ENCODE measurements at regions not wholly inside any gene's neighbourhood (a gene's known extent, or its start where the extent isn't known, plus 50 kb on each side); places are given as distances from the start of the nearest gene placed in this dataset.
"Not testable (repeated sequence)": the region's sequence is repeated elsewhere in the genome, so short reads cannot be mapped to it uniquely, and the experiment has no call there.

DNA sequence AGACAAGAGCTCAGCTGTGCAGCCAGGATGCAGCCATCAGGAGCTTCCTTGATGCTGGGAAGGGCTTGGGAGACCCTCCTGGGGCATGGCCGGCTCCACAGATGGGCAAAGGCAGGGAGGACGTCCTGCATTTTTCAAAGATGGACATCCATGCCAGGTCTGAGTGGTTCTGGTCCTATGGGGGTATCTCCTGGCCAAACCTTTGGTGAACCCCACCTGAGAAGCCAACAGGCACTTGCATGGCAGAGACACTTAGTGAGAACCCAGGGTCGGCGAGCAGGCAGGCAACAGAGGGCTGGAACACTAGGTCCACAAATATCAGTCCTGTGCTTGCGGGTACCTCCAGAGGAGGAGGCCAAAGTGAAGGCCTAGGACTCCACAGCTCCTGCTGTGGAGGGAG lies 70.0 kb downstream of the KCTD15 start:
- no peaks in the 10 kb centered on the region for H3K27me3 Mint-ChIP-seq (ENCODE audit: low read depth)
- H3K9me3 Mint-ChIP-seq, result no peaks in the 10 kb centered on the region
- H3K36me3 Mint-ChIP-seq (ENCODE audit: low read depth), result no peaks in the 10 kb centered on the region
- H3K4me3 Mint-ChIP-seq, result no peak overlapping the region
- no peaks in the 10 kb centered on the region for H3K4me1 Mint-ChIP-seq (ENCODE audit: low read depth)
- no peak overlapping the region for H3K27ac Mint-ChIP-seq

DNA sequence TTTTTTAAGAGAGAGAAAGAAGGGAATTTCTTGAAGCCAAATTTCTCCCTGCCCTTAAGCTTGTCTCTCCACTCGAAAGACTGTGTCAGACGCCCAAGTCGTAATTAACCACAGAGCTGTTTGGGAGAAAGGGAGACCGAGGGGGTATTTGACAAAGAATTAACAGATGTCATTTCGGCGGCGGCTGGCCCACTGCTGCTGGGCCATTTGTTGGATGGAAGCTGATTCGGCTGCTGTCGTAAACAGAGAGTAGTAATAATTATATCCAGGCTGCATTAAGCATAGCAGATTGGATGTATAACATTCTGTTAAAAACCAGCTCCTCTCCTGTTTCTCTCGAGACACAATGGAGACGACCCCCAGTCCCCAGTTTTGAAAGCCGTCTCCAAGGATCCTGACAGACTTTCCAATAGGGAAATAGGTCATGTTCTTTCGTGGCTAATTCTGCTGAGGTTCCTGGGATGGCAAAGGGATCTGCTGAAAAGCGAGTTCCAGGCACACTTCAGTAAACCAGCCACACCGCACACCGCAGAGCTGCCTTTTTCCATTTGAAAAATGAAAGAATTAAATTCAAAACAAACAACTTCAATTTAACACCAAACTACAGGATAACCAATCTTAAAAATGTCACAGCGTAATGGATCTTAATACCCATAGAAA lies 71.5 kb downstream of the KCTD15 start:
- no peaks in the 10 kb centered on the region for H3K4me1 Mint-ChIP-seq (ENCODE audit: low read depth)
- H3K36me3 Mint-ChIP-seq (ENCODE audit: low read depth), result no peaks in the 10 kb centered on the region
- H3K27ac Mint-ChIP-seq, result no peak overlapping the region
- no peaks in the 10 kb centered on the region for H3K27me3 Mint-ChIP-seq (ENCODE audit: low read depth)
- H3K4me3 Mint-ChIP-seq, result no peak overlapping the region
- no peaks in the 10 kb centered on the region for H3K9me3 Mint-ChIP-seq

DNA sequence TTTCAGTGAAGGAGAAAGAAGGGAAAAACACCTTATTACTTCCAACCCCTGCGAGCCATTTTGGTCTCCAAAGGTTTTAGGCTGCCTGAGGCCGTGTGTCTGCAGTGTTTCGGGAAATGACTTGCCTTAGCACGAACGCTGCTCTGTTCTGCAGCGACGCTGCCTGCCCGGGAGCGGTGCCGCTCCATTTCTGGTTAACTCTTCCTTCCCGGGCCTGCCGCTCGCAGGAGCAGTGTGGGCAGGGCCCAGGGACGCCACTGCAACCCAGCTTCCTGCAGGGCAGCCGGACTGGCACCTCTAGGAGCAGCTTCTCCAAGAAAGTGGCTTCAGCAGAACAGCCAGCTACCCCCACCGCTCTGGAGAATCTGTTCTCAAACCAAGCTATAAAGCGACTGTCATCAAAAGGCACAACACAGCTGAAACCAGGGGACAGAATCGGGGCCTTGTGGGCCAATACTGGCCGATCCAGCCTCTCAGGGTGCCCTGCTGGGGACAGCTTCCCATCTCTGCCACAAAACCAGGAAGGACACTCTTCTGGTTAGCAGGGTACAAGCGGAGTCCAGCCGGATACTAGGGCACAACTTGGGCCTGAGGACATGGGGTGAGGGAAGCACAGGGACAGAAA lies 72.2 kb downstream of the KCTD15 start:
- no peaks in the 10 kb centered on the region for H3K9me3 Mint-ChIP-seq
- no peaks in the 10 kb centered on the region for H3K27me3 Mint-ChIP-seq (ENCODE audit: low read depth)
- H3K36me3 Mint-ChIP-seq (ENCODE audit: low read depth), result no peaks in the 10 kb centered on the region
- no peak overlapping the region for H3K4me3 Mint-ChIP-seq
- H3K27ac Mint-ChIP-seq, result no peak overlapping the region
- no peaks in the 10 kb centered on the region for H3K4me1 Mint-ChIP-seq (ENCODE audit: low read depth)

DNA sequence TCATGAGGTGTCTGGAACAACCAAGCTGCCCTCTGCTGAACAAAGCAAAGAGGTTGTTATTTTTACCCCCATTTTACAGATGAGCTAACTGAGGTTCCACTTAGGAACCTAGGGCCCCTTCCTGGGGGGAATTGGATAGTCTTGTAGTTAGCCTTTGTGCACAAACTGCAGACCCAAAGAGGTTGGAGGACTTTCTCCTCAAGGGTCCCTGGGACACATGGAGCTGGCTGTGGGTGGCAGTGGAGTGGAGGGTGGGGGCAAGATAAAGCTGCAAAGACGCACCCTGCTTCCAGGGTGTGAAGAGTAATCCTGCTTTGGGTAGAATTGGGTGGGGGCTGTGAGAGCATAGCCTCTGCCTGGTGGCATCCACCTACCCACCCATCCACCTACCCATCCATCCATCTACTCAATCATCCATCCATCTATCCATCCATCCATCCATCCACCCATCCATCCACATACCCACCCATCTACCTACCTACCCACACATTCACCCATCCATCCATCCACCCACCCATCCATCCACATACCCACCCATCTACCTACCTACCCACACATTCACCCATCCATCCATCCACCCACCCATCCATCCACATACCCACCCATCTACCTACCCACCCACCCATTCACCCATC lies 73.7 kb downstream of the KCTD15 start:
- H3K4me3 Mint-ChIP-seq; H3K4me1 Mint-ChIP-seq (ENCODE audit: low read depth); H3K27me3 Mint-ChIP-seq (ENCODE audit: low read depth); H3K36me3 Mint-ChIP-seq (ENCODE audit: low read depth); H3K9me3 Mint-ChIP-seq; H3K27ac Mint-ChIP-seq: not testable (repeated sequence)

DNA sequence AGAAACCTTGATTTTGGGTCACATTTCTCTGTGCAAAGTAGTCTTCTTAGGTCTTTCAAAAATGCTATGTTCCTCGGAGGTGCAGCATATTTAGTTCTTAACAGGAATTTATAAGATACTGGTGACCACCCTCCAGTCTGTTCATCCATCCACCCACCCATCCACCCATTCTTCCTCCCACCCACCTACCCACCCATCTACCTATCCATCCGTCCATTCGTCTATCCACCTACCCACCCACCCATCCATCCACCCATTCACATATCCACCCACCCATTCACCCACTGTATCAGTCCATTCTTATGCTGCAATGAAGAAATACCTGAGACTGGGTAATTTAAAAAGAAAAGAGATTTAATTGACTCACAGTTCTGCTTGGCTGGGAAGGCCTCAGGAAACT lies 74.9 kb downstream of the KCTD15 start:
- no peaks in the 10 kb centered on the region for H3K36me3 Mint-ChIP-seq (ENCODE audit: low read depth)
- no peaks in the 10 kb centered on the region for H3K4me1 Mint-ChIP-seq (ENCODE audit: low read depth)
- H3K27ac Mint-ChIP-seq, result no peak overlapping the region
- H3K9me3 Mint-ChIP-seq, result no peaks in the 10 kb centered on the region
- no peak overlapping the region for H3K4me3 Mint-ChIP-seq
- H3K27me3 Mint-ChIP-seq (ENCODE audit: low read depth), result no peaks in the 10 kb centered on the region

DNA sequence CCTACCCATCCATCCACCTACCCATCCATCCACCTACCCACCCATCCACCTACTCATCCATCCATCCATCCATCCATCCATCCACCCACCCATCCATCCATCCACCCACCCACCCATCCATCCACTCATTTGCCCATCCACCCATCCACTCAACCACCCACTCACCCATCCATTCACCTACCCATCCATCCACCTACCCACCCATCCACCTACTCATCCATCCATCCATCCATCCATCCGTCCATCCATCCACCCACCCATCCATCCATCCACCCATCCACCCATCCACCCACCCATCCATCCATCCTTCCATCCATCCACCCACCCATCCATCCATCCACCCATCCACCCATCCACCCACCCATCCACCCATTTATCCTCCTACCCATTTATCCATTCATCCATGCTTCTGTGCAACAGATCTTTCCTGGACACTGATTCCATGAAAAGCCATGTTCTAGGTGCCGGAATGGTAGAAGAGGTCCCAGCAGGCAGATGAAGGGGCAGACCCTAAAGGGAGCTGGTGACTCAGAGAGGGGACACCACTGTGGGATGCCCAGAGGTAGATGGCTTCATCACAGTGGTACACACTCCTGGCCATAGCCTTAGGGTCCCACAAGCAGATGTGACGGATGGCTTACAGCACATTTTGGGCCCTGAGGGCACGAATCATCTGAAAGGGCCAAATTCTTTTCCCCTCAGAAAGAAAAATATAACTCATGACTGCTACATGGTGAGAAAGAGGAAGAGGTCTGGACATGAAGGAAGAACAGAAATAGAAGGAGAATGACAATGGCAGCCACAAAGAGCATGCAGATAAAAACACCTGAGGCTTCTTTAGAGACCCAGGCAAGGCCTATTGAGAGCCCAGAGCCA lies 76.0 kb downstream of the KCTD15 start:
- Mint-ChIP-seq H3K27me3 (ENCODE audit: low read depth) (no peaks in the 10 kb centered on the region), H3K4me1 (ENCODE audit: low read depth) (no peaks in the 10 kb centered on the region), H3K9me3 (no peaks in the 10 kb centered on the region), H3K36me3 (ENCODE audit: low read depth) (no peaks in the 10 kb centered on the region), H3K4me3 (no peak overlapping the region), H3K27ac (no peak overlapping the region)

DNA sequence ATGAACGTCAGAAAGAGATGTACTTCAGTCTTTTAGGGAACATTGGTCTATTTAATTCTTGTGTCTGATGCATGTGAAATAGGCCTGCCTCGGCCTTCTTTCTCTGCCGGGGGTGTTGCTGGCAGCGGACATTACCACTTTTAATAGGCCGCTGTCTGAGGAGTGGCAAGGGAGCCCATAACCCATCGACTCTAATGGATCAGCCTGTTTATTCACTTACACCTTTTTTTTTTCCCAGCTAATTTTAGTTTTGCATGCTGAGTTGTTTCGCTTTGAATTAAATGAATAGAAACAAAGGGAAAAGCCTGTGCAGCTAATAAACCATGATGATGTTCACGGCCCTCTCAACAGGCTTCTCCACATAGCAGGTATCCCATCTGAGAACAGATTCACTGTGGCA lies 78.4 kb downstream of the KCTD15 start:
- H3K36me3 Mint-ChIP-seq (ENCODE audit: low read depth), result no peaks in the 10 kb centered on the region
- no peaks in the 10 kb centered on the region for H3K27me3 Mint-ChIP-seq (ENCODE audit: low read depth)
- H3K4me3 Mint-ChIP-seq, result no peak overlapping the region
- no peaks in the 10 kb centered on the region for H3K4me1 Mint-ChIP-seq (ENCODE audit: low read depth)
- H3K27ac Mint-ChIP-seq, result no peak overlapping the region
- no peaks in the 10 kb centered on the region for H3K9me3 Mint-ChIP-seq

DNA sequence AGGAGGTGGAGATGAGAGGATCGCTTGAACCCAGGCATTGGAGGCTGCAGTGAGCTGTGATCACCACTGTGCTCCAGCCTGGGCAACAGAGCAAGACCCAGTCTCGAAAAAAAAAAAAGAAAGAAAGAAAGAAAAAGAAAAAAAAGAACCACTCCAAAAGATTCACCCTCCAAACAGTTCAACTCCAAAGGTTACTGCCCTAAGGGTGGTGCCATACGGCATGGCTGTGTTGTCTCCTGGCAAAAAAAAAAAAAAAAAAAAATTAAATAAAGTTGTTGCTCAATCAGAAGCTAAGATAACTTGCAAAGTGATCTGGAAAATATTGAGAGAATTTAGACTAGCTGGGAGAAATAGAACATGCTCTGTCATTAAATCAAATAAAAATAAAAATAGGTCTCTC lies 79.5 kb downstream of the KCTD15 start:
- H3K4me3 Mint-ChIP-seq, result no peak overlapping the region
- H3K36me3 Mint-ChIP-seq (ENCODE audit: low read depth), result no peaks in the 10 kb centered on the region
- no peak overlapping the region for H3K27ac Mint-ChIP-seq
- H3K9me3 Mint-ChIP-seq, result no peaks in the 10 kb centered on the region
- no peaks in the 10 kb centered on the region for H3K27me3 Mint-ChIP-seq (ENCODE audit: low read depth)
- no peaks in the 10 kb centered on the region for H3K4me1 Mint-ChIP-seq (ENCODE audit: low read depth)

DNA sequence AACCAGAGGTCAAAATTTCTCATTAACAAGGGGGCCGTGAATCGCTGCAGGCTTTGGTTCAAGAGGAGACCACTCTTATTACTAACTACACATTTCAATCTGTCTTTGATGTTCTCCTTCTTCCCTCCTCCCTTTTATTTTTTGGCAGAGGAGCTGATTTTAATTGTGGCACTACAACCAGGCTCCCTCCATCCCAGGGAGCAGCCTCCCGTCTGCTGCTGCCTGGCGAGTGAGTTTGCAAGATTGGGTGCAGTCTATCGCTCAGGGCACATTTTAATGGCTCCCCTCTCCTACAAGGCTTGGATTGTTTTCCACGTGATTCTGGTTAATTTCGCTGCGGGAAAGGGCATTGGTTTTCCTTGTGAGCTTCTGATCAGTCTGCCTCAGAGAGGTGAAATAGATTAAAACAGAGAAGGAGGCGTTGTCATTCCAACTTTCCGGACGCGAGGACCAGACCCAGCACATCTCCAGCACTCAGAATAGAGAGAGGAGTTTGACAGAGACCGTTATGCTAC lies 81.4 kb downstream of the KCTD15 start:
- no peaks in the 10 kb centered on the region for H3K36me3 Mint-ChIP-seq (ENCODE audit: low read depth)
- H3K9me3 Mint-ChIP-seq, result no peaks in the 10 kb centered on the region
- H3K4me3 Mint-ChIP-seq, result no peak overlapping the region
- no peaks in the 10 kb centered on the region for H3K4me1 Mint-ChIP-seq (ENCODE audit: low read depth)
- H3K27me3 Mint-ChIP-seq (ENCODE audit: low read depth), result no peaks in the 10 kb centered on the region
- no peak overlapping the region for H3K27ac Mint-ChIP-seq

DNA sequence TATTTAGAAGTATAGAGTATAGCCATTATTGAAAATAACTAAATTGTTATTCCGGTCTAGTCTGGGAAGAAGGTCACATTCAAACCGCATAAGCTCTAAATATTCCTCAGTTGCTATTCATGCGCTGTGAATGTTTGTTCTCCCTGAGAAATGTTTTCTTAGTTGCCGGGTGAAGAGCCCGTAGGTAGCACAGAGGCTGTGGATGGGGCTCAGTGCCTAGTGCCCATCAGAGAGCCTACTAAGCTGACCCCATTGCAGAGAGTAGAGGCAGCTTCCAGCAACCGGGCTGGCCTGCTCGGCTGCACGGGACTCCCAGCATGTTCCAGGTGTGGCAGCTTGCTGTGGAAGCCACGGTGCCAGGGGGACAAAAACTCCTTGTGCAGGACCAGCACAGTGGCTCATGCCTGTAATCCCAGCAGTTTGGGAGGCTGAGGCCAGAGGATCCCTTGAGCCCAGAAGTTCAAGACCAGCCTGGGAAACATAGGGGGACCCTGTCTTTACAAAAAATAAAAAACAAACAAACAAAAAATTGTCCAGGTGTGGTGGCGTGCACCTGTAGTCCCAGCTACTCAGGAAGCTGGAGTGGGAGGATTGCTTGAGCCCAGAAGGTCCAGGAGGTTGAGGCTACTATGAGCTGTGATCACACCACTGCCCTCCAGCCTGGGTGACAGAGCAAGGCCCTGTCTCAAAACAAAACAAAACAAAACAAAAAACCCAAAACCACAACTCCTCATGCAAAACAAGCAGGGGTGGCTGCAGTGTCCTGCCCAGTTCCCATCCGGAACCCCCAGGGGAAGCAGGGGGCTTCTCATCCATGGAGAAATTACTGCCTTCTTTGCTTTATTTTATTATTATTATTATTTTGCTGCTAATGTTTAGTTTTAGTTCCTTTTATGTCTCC lies 82.5 kb downstream of the KCTD15 start:
- Mint-ChIP-seq H3K4me1 (ENCODE audit: low read depth) (no peaks in the 10 kb centered on the region), H3K27me3 (ENCODE audit: low read depth) (no peaks in the 10 kb centered on the region), H3K27ac (no peak overlapping the region), H3K4me3 (no peak overlapping the region), H3K36me3 (ENCODE audit: low read depth) (no peaks in the 10 kb centered on the region), H3K9me3 (no peaks in the 10 kb centered on the region)

DNA sequence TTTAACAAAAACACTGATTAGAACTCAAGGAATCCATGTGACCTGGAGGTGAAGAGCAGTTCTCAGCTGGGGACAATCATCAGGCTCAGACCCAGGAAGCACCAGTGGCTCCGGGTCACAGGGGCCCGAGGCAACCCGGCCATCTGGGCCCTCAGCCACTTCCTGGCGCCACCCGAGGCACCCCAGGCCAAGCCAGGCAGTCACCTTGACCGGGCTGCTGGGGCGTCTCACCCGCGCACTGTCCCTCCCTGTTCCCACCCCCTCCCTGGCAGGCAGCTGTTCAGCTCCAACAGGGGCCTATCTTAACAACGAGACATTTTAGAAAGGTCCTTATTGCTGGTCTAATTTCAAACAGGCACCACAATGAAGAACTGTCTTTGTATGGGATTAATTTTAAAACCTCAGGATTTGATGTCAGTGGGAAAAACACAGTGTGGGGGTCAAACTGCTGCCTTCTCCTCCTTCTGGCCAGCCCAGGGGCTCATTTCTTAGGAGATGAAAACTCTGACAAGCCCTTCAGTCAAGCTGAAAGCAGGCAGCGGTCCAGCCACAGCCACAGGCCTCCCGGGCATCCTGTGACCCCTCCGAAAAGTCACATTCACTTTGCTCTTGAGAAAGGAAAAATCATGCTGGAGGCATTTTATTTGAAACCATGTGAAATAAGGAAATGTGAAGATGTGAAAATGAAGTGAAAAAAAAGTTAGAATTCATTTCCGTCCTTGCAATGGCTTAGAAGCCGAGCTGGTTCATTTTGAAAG lies 83.3 kb downstream of the KCTD15 start:
- Mint-ChIP-seq H3K4me3 (no peak overlapping the region), H3K27me3 (ENCODE audit: low read depth) (no peaks in the 10 kb centered on the region)

DNA sequence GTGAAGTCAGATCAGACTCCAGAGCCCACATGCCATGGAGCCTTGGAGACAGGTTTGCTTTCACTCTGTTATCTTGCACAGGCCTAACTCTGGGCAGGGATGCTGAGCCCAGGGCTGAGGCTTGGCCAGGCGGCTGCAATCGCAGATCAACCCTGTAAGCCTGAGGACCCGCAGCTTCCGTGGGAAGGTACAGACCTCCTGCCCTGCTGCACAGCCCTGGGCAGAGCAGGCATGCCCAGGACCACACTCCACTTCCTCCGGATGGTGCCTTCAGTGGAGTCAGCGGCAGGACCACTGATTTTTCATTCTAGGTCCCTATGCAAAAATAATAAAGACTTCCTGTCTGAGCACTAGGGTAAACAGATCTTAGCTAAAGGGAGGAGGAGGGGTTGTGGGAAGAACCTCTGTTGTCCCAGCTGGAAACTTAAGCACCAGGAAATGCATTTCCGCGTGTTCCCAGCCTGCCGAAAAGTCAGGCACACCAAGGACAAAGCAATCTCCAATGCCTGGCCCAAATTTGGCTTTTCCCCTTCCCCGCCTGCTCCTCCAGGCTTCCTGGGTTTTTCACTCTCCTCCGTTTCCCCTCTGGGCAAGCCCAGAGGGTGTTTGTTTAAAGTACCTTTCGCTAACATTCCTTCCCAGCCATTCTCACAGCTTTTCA lies 87.3 kb downstream of the KCTD15 start:
- Mint-ChIP-seq H3K4me1 (ENCODE audit: low read depth) (no peaks in the 10 kb centered on the region), H3K27ac (no peak overlapping the region), H3K27me3 (ENCODE audit: low read depth) (no peaks in the 10 kb centered on the region)

More for the DNA sequence above, 83.3 kb downstream of the KCTD15 start:
- H3K4me1 Mint-ChIP-seq (ENCODE audit: low read depth), result no peaks in the 10 kb centered on the region
- no peak overlapping the region for H3K27ac Mint-ChIP-seq
- H3K9me3 Mint-ChIP-seq, result no peaks in the 10 kb centered on the region
- H3K36me3 Mint-ChIP-seq (ENCODE audit: low read depth), result no peaks in the 10 kb centered on the region

DNA sequence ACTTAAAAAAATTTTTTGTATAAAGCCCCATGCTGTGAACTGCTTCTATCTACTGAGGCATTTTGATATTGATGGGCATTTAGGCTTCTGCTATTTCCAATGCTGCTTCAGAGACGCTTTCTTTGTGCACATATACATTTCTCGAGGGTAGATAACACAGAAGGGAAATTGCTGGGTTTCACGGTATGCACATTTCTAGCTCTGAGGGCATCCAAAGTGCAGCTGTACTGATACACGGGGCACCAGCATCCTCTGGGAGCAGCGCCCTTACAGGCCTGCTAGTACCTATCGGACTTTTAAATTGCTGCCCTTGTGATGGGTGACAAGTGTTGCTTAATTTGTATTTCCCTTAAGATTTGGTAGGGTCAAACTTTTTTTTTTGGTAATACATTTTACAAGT lies 88.6 kb downstream of the KCTD15 start:
- Mint-ChIP-seq H3K27ac (no peak overlapping the region), H3K36me3 (ENCODE audit: low read depth) (no peaks in the 10 kb centered on the region), H3K27me3 (ENCODE audit: low read depth) (no peaks in the 10 kb centered on the region), H3K4me1 (ENCODE audit: low read depth) (no peaks in the 10 kb centered on the region), H3K4me3 (no peak overlapping the region), H3K9me3 (no peaks in the 10 kb centered on the region)

More for the DNA sequence above, 87.3 kb downstream of the KCTD15 start:
- Mint-ChIP-seq H3K9me3 (no peaks in the 10 kb centered on the region), H3K4me3 (no peak overlapping the region), H3K36me3 (ENCODE audit: low read depth) (no peaks in the 10 kb centered on the region)

Data from T-helper 1 cell treated with Interleukin-12 subunit alpha and Interleukin-12 subunit beta and Interleukin-4 antibody, amounts not matched to agents 30 μg/mL and 1 μg/mL, for 36 hours (primary cell).